ENCODE measurements at regions not wholly inside any gene's neighbourhood (a gene's known extent, or its start where the extent isn't known, plus 50 kb on each side); places are given as distances from the start of the nearest gene placed in this dataset.

GRCh38 chr6:44038543-44039065, 88.6 kb downstream of the MRPL14 start (continued):
- TF ChIP-seq, protein P1, sequence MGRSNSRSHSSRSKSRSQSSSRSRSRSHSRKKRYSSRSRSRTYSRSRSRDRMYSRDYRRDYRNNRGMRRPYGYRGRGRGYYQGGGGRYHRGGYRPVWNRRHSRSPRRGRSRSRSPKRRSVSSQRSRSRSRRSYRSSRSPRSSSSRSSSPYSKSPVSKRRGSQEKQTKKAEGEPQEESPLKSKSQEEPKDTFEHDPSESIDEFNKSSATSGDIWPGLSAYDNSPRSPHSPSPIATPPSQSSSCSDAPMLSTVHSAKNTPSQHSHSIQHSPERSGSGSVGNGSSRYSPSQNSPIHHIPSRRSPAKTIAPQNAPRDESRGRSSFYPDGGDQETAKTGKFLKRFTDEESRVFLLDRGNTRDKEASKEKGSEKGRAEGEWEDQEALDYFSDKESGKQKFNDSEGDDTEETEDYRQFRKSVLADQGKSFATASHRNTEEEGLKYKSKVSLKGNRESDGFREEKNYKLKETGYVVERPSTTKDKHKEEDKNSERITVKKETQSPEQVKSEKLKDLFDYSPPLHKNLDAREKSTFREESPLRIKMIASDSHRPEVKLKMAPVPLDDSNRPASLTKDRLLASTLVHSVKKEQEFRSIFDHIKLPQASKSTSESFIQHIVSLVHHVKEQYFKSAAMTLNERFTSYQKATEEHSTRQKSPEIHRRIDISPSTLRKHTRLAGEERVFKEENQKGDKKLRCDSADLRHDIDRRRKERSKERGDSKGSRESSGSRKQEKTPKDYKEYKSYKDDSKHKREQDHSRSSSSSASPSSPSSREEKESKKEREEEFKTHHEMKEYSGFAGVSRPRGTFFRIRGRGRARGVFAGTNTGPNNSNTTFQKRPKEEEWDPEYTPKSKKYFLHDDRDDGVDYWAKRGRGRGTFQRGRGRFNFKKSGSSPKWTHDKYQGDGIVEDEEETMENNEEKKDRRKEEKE (IDR thresholded peaks at IDR 0.05; ENCODE audit: borderline replicate concordance in 1 of 2, control insufficient read depth in 1 of 2, low read depth in 2 of 2, low read length in 1 of 2) = no peak
- TF ChIP-seq TSC22D4 (tag; IDR thresholded peaks at IDR 0.05) (no peak), ZNF561 (CRISPR knock-in tag; conservative IDR thresholded peaks at IDR 0.05) (no peak), SREBF2 (CRISPR knock-in tag; IDR thresholded peaks at IDR 0.05) (no peak), ZKSCAN1 (IDR thresholded peaks at IDR 0.05; ENCODE audit: low read depth, low read length) (no peak), CC2D1A (IDR thresholded peaks at IDR 0.05) (no peak), HDAC2 (IDR thresholded peaks at IDR 0.05) (peak; percentile 91), ZBTB17 (CRISPR knock-in tag; IDR thresholded peaks at IDR 0.05) (no peak), CBX1 (IDR thresholded peaks at IDR 0.05; ENCODE audit: low read depth) (0 out of 2 replicates have a peak, but pooled peaks have one; percentile 75), ATF2 (CRISPR knock-in tag; IDR thresholded peaks at IDR 0.05) (no peak), MEIS2 (IDR thresholded peaks at IDR 0.05; ENCODE audit: partially characterized antibody) (no peak), DMBX1 (CRISPR knock-in tag; IDR thresholded peaks at IDR 0.05; ENCODE audit: borderline replicate concordance) (no peak), KDM1A (IDR thresholded peaks at IDR 0.05) (peak; percentile 77 to 91), SETDB1 (IDR thresholded peaks at IDR 0.05; ENCODE audit: low read length) (no peak), TAL1 (IDR thresholded peaks at IDR 0.05) (no peak), RCOR1 (IDR thresholded peaks at IDR 0.05; ENCODE audit: borderline replicate concordance in 1 of 2, low read depth in 2 of 2, low read length in 2 of 2) (peak; percentile 56 to 69; a peak in 1 of 4 replicates), ZFP30 (CRISPR knock-in tag; IDR thresholded peaks at IDR 0.05; ENCODE audit: borderline replicate concordance) (no peak), MTA1 (IDR thresholded peaks at IDR 0.05; ENCODE audit: borderline replicate concordance) (no peak), ZNF263 (CRISPR knock-in tag; IDR thresholded peaks at IDR 0.05; ENCODE audit: borderline replicate concordance) (no peak), ZNF277 (CRISPR knock-in tag; IDR thresholded peaks at IDR 0.05; ENCODE audit: borderline replicate concordance) (no peak), NFIC (IDR thresholded peaks at IDR 0.05) (no peak; the same call in 1 of the 2 replicates), XRCC5 (IDR thresholded peaks at IDR 0.05; ENCODE audit: low read depth, low read length) (no peak), SAFB (IDR thresholded peaks at IDR 0.05; ENCODE audit: borderline replicate concordance, low read depth, low read length) (no peak)
- TF ChIP-seq, protein P2, sequence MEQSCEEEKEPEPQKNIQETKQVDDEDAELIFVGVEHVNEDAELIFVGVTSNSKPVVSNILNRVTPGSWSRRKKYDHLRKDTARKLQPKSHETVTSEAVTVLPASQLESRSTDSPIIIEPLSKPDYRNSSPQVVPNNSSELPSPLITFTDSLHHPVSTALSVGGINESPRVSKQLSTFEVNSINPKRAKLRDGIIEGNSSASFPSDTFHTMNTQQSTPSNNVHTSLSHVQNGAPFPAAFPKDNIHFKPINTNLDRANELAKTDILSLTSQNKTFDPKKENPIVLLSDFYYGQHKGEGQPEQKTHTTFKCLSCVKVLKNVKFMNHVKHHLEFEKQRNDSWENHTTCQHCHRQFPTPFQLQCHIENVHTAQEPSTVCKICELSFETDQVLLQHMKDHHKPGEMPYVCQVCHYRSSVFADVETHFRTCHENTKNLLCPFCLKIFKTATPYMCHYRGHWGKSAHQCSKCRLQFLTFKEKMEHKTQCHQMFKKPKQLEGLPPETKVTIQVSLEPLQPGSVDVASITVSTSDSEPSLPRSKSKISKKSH (CRISPR knock-in tag; IDR thresholded peaks at IDR 0.05) = no peak

Data from K562 (cell line).